K562 (cell line): ENCODE measurements at regions not wholly inside any gene's neighbourhood (a gene's known extent, or its start where the extent isn't known, plus 50 kb on each side); places are given as distances from the start of the nearest gene placed in this dataset.
A peak's percentile ranks its signal among the peaks of the same experiment; 100 is the strongest.

Experiments
- CTCFL ChIP-seq: IDR thresholded peaks from 2 replicates; pipeline ENCODE4 v1.6.1; 2011; ENCODE audit warnings: borderline replicate concordance, low read depth, mild to moderate bottlenecking, moderate library complexity, low read length; ENCODE audit not compliant: insufficient read depth, poor library complexity, severe bottlenecking
- RAD21 ChIP-seq, 2 experiments: fragments of 250-450 bp in 1 of 2; fragments of 450-650 bp in 1 of 2; sonication (Bioruptor Pico) in 1 of 2; formaldehyde crosslinking in 1 of 2; IDR thresholded peaks in 1 of 2; conservative IDR thresholded peaks in 1 of 2; 2 replicates each; pipeline versions ENCODE4 v1.4.0 to v1.8.0; 2020 to 2022; ENCODE audit warnings: mild to moderate bottlenecking in 2 of 2, moderate library complexity in 1 of 2
- SMARCA4 ChIP-seq: fragments of 450-650 bp; IDR thresholded peaks from 2 replicates; pipeline ENCODE4 v1.6.1; 2016
- ZNF644 ChIP-seq: fragments of 200-800 bp; sonication (Bioruptor generic); IDR thresholded peaks from 2 replicates; pipeline ENCODE4 v1.6.1; 2016; ENCODE audit warnings: low read depth, missing genetic modification characterization, missing compliant biosample characterization
- TF ChIP-seq, protein P1 (sequence below): fragments of 450-650 bp; IDR thresholded peaks from 2 replicates; pipeline ENCODE4 v1.6.1; 2016; ENCODE audit warnings: mild to moderate bottlenecking, moderate library complexity

GRCh38 chr16:85253084-85253941 is 141.0 kb upstream of the CIBAR2 start (continued):
- TF ChIP-seq, protein P1, sequence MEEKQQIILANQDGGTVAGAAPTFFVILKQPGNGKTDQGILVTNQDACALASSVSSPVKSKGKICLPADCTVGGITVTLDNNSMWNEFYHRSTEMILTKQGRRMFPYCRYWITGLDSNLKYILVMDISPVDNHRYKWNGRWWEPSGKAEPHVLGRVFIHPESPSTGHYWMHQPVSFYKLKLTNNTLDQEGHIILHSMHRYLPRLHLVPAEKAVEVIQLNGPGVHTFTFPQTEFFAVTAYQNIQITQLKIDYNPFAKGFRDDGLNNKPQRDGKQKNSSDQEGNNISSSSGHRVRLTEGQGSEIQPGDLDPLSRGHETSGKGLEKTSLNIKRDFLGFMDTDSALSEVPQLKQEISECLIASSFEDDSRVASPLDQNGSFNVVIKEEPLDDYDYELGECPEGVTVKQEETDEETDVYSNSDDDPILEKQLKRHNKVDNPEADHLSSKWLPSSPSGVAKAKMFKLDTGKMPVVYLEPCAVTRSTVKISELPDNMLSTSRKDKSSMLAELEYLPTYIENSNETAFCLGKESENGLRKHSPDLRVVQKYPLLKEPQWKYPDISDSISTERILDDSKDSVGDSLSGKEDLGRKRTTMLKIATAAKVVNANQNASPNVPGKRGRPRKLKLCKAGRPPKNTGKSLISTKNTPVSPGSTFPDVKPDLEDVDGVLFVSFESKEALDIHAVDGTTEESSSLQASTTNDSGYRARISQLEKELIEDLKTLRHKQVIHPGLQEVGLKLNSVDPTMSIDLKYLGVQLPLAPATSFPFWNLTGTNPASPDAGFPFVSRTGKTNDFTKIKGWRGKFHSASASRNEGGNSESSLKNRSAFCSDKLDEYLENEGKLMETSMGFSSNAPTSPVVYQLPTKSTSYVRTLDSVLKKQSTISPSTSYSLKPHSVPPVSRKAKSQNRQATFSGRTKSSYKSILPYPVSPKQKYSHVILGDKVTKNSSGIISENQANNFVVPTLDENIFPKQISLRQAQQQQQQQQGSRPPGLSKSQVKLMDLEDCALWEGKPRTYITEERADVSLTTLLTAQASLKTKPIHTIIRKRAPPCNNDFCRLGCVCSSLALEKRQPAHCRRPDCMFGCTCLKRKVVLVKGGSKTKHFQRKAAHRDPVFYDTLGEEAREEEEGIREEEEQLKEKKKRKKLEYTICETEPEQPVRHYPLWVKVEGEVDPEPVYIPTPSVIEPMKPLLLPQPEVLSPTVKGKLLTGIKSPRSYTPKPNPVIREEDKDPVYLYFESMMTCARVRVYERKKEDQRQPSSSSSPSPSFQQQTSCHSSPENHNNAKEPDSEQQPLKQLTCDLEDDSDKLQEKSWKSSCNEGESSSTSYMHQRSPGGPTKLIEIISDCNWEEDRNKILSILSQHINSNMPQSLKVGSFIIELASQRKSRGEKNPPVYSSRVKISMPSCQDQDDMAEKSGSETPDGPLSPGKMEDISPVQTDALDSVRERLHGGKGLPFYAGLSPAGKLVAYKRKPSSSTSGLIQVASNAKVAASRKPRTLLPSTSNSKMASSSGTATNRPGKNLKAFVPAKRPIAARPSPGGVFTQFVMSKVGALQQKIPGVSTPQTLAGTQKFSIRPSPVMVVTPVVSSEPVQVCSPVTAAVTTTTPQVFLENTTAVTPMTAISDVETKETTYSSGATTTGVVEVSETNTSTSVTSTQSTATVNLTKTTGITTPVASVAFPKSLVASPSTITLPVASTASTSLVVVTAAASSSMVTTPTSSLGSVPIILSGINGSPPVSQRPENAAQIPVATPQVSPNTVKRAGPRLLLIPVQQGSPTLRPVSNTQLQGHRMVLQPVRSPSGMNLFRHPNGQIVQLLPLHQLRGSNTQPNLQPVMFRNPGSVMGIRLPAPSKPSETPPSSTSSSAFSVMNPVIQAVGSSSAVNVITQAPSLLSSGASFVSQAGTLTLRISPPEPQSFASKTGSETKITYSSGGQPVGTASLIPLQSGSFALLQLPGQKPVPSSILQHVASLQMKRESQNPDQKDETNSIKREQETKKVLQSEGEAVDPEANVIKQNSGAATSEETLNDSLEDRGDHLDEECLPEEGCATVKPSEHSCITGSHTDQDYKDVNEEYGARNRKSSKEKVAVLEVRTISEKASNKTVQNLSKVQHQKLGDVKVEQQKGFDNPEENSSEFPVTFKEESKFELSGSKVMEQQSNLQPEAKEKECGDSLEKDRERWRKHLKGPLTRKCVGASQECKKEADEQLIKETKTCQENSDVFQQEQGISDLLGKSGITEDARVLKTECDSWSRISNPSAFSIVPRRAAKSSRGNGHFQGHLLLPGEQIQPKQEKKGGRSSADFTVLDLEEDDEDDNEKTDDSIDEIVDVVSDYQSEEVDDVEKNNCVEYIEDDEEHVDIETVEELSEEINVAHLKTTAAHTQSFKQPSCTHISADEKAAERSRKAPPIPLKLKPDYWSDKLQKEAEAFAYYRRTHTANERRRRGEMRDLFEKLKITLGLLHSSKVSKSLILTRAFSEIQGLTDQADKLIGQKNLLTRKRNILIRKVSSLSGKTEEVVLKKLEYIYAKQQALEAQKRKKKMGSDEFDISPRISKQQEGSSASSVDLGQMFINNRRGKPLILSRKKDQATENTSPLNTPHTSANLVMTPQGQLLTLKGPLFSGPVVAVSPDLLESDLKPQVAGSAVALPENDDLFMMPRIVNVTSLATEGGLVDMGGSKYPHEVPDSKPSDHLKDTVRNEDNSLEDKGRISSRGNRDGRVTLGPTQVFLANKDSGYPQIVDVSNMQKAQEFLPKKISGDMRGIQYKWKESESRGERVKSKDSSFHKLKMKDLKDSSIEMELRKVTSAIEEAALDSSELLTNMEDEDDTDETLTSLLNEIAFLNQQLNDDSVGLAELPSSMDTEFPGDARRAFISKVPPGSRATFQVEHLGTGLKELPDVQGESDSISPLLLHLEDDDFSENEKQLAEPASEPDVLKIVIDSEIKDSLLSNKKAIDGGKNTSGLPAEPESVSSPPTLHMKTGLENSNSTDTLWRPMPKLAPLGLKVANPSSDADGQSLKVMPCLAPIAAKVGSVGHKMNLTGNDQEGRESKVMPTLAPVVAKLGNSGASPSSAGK = no peak
- TF ChIP-seq ZNF644 (tag) (no peak), SMARCA4 (no peak), RAD21 (CRISPR knock-in tag; conservative IDR thresholded peaks at IDR 0.05 in 1 of 2, IDR thresholded peaks at IDR 0.05 in 1 of 2) (peak; percentile 48 to 69), CTCFL (peak; percentile 63)
- TF ChIP-seq, all 486 proteins: peak for 32
